ENCODE measurements at regions not wholly inside any gene's neighbourhood (a gene's known extent, or its start where the extent isn't known, plus 50 kb on each side); places are given as distances from the start of the nearest gene placed in this dataset.

DNA sequence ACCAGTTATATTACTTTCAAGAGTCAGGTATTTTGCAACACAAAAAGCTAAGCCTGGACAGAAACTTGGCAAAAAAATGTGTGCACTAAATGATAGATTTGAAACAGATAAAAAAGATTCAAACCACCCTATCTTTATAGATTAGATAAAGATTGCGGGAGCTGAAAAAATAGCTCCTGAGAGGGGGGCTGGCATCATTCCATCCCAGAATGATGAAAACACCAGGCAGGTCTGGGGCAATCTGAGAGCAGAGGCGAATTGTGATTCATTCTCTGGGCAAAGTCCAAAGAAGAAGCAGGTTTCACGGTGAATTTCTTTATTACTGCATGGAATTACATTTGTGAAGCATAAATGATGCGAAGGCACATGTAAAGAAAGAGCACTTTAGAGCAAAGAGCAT, 168.5 kb upstream of the DMD start:
- TF ChIP-seq, protein P1, sequence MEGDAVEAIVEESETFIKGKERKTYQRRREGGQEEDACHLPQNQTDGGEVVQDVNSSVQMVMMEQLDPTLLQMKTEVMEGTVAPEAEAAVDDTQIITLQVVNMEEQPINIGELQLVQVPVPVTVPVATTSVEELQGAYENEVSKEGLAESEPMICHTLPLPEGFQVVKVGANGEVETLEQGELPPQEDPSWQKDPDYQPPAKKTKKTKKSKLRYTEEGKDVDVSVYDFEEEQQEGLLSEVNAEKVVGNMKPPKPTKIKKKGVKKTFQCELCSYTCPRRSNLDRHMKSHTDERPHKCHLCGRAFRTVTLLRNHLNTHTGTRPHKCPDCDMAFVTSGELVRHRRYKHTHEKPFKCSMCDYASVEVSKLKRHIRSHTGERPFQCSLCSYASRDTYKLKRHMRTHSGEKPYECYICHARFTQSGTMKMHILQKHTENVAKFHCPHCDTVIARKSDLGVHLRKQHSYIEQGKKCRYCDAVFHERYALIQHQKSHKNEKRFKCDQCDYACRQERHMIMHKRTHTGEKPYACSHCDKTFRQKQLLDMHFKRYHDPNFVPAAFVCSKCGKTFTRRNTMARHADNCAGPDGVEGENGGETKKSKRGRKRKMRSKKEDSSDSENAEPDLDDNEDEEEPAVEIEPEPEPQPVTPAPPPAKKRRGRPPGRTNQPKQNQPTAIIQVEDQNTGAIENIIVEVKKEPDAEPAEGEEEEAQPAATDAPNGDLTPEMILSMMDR (conservative IDR thresholded peaks at IDR 0.05; ENCODE audit: low read length), result no peak
- no peak overlapping the region for H3K4me3 ChIP-seq (ENCODE audit: low read length)
- DNase-seq (ENCODE audit: low read depth), result no peak

DNA sequence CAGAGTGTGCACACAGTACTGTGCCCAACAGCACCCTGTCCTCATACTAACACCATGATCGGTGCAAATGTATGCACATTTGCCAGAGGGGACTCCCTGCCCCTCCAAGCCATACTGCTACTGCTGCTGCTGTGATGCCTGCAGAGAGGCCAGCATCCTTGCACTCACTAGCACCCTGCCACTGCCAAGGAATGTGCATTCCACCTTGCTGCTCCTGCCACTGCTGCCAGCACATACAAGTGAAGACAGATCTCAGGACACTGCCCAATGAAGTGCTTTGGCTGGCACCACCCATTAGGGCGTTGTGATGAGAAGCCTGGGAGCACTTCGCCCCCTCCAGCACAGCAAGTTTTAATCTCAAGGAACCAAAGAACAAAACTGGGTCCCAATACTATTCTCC, 146.3 kb upstream of the DMD start:
- DNase-seq (ENCODE audit: low read depth), result no peak

DNA sequence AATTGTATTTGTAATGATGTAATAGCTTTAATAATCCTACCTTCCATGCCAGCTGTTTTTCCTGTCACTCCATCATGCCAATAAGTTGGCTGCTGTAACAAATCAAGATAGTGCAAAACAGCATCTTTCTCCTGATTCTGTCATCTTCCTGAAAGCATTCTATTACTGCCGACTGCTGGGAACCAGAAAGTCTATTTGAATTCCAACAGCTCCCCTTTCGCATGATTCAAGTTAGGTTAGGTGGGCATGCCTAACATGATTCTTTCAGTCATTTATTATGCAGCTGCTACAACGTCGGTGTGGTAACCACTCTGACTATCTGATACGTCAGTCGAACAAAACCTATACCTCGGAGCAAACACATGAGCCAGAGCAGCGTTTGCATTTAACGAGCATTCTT, 127.9 kb upstream of the DMD start:
- TF ChIP-seq, protein P1 (conservative IDR thresholded peaks at IDR 0.05; ENCODE audit: low read length), result no peak
- no peak overlapping the region for H3K4me3 ChIP-seq (ENCODE audit: low read length)
- no peak for DNase-seq (ENCODE audit: low read depth)

More for the DNA sequence above, 146.3 kb upstream of the DMD start:
- TF ChIP-seq, protein P1 (conservative IDR thresholded peaks at IDR 0.05; ENCODE audit: low read length), result no peak
- H3K4me3 ChIP-seq (ENCODE audit: low read length), result no peak overlapping the region

DNA sequence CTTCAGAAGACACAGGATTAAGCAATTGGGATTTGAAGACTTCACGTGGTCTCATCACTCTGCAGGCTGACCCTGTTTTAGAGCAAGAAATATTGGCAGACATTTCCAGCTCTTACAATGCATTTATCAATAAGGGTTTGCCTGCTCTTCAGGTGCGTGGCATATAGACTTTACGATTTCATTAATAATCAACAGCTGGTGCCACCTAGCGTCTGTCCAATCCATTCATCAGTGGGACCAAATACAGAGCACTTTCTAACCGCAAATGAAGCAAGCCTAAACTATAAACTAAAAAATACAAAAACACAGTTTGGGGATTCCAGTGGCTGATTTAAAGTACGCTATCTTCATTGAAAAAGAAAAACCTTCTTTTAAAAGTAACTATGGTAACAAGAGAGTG, 125.4 kb upstream of the DMD start:
- H3K4me3 ChIP-seq (ENCODE audit: low read length), result no peak overlapping the region
- TF ChIP-seq, protein P1 (conservative IDR thresholded peaks at IDR 0.05; ENCODE audit: low read length), result no peak
- no peak for DNase-seq (ENCODE audit: low read depth)

DNA sequence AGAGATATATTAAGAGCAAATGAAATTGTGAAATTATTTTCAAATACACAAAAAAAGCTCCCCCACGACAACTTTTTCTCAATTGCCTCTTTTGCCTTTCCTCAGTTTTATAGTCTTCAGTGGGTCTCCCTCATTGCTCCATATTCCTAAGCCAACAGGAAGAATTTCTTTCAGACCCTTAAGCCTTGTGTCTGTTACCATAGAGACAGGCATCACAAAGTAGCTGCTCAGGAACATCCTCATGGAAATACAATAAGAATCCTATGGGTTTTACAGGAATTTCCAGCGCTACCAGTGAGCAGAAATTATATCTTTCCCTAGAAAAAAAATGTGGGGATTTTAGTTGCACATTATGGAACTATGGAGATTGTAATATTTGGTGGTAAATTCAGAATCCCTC, 121.9 kb upstream of the DMD start:
- H3K4me3 ChIP-seq (ENCODE audit: low read length), result no peak overlapping the region
- no peak for DNase-seq (ENCODE audit: low read depth)
- TF ChIP-seq, protein P1 (conservative IDR thresholded peaks at IDR 0.05; ENCODE audit: low read length), result no peak

DNA sequence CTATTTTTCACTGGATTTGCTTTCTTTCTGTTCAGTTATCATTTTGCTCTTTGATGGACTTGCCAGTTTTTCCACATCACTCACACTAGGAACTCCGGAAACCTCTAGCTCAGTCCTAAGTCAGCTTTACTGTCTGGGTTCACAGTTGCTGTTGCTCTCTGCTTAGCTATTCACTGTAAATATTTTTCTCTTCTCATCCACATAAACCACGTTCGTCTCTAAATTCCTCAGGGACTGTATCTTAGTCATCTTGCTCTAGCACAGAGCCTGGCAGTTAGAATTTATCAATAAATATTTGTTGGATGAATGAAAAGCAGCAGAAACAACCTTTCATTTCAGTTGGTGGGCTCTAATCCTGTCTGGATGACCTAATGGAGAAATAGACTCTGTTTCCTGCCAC, 119.4 kb upstream of the DMD start:
- TF ChIP-seq, protein P1 (conservative IDR thresholded peaks at IDR 0.05; ENCODE audit: low read length), result no peak
- no peak for DNase-seq (ENCODE audit: low read depth)
- no peak overlapping the region for H3K4me3 ChIP-seq (ENCODE audit: low read length)

DNA sequence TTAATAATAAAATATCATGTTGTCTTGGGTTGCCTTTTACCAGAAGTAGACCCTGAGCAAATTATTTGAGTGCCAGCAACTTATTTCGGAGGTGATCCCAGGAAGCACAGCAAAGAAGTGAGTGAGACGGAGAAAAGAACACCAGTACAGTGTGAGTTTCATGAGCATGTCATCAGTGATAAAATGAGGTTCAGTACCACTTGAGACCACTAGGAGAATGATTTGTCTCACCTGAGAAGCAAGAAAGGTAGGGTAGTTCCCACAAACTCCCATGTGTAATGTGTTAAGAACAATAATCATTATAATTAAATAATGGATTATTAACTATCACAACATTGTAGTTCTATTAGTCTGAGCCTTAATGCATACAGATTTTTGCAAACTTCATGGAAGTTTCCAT, 112.8 kb upstream of the DMD start:
- no peak overlapping the region for H3K4me3 ChIP-seq (ENCODE audit: low read length)
- TF ChIP-seq, protein P1 (conservative IDR thresholded peaks at IDR 0.05; ENCODE audit: low read length), result no peak
- DNase-seq (ENCODE audit: low read depth), result no peak
